Naive thymus-derived CD8-positive, alpha-beta T cell (primary cell): ENCODE measurements at regions not wholly inside any gene's neighbourhood (a gene's known extent, or its start where the extent isn't known, plus 50 kb on each side); places are given as distances from the start of the nearest gene placed in this dataset.

Source experiments
- ATAC-seq, 2 donors: fragments of 150-1000 bp; cut with Tn5 transposase in 1 of 2; sonication (Bioruptor Pico), chemical (Tn5 transposase) in 1 of 2; 1 replicate in 1 of 2; 2 replicates in 1 of 2; pipeline ENCODE4 v1.10.0; 2021; ENCODE audit warnings: mild to moderate bottlenecking in 2 of 2, moderate library complexity in 2 of 2
- POLR2A ChIA-PET: fragments of 350-600 bp; sonication (Branson Sonifier 250); formaldehyde crosslinking; loops from one replicate; lab custom pipeline; 2021; ENCODE audit warnings: antibody characterized with exemption; lab: Charles Lee
- DNase-seq, 10 donors: peaks; one replicate each; pipeline versions ENCODE4 v3.0.0 to v3.0.0-alpha.2; 2020 to 2022
- H3K27ac Mint-ChIP-seq, 10 donors: one replicate each; pipeline ENCODE4 v1.8.0; 2020 to 2022; ENCODE audit warnings: mild to moderate bottlenecking in 10 of 10, mixed read lengths in 10 of 10, moderate library complexity in 4 of 10, inconsistent platforms in 1 of 10
- H3K27me3 Mint-ChIP-seq, 5 donors: one replicate each; pipeline ENCODE4 v1.8.0; 2021 to 2022; ENCODE audit warnings: mixed read lengths in 5 of 5
- H3K36me3 Mint-ChIP-seq, 3 donors: one replicate each; pipeline ENCODE4 v1.8.0; 2020 to 2022; ENCODE audit warnings: mixed read lengths in 3 of 3, mild to moderate bottlenecking in 2 of 3, inconsistent platforms in 1 of 3
- H3K4me1 Mint-ChIP-seq, 4 donors: one replicate each; pipeline ENCODE4 v1.8.0; 2021 to 2022; ENCODE audit warnings: mixed read lengths in 4 of 4
- H3K4me3 Mint-ChIP-seq, 10 donors: one replicate each; pipeline ENCODE4 v1.8.0; 2020 to 2022; ENCODE audit warnings: mild to moderate bottlenecking in 10 of 10, mixed read lengths in 10 of 10, moderate library complexity in 6 of 10, inconsistent platforms in 1 of 10
- H3K9me3 Mint-ChIP-seq, 9 donors: one replicate each; pipeline ENCODE4 v1.8.0; 2020 to 2022; ENCODE audit warnings: mixed read lengths in 9 of 9, mild to moderate bottlenecking in 3 of 9, inconsistent platforms in 1 of 9, moderate library complexity in 1 of 9

- no peak overlapping the region for H3K4me3 Mint-ChIP-seq
- ATAC-seq = no peak
- H3K27me3 Mint-ChIP-seq = no peaks in the 10 kb centered on the region
- no peaks in the 10 kb centered on the region for H3K36me3 Mint-ChIP-seq
- no peak for DNase-seq
- H3K9me3 Mint-ChIP-seq = peaks cover 0 to 4% (median 2%) of the 10 kb centered on the region in 9 donors
- POLR2A ChIA-PET = no interaction called here
- no peak overlapping the region for H3K27ac Mint-ChIP-seq
- no peaks in the 10 kb centered on the region for H3K4me1 Mint-ChIP-seq
Measured at GRCh38 chr4:136328131-136328530, 1204.2 kb downstream of the PCDH18 start.

GRCh38 chr4:136320465-136320813 is 1211.9 kb downstream of the PCDH18 start:
- Mint-ChIP-seq H3K4me1 (no peaks in the 10 kb centered on the region), H3K27me3 (no peaks in the 10 kb centered on the region), H3K27ac (no peak overlapping the region), H3K36me3 (no peaks in the 10 kb centered on the region), H3K4me3 (no peak overlapping the region), H3K9me3 (peaks cover 0 to 11% (median 0%) of the 10 kb centered on the region in 9 donors)
- no peak for ATAC-seq
- POLR2A ChIA-PET = no interaction called here
- DNase-seq = no peak

GRCh38 chr4:136319789-136320464 is 1212.4 kb downstream of the PCDH18 start:
- H3K4me3 Mint-ChIP-seq = no peak overlapping the region
- no peaks in the 10 kb centered on the region for H3K36me3 Mint-ChIP-seq
- no peaks in the 10 kb centered on the region for H3K4me1 Mint-ChIP-seq
- H3K9me3 Mint-ChIP-seq = peaks cover 0 to 11% (median 0%) of the 10 kb centered on the region in 9 donors
- POLR2A ChIA-PET = no interaction called here
- DNase-seq (no peak), ATAC-seq (no peak)
- H3K27me3 Mint-ChIP-seq = no peaks in the 10 kb centered on the region
- H3K27ac Mint-ChIP-seq = no peak overlapping the region

- Mint-ChIP-seq H3K9me3 (peaks cover 0 to 4% (median 0%) of the 10 kb centered on the region in 9 donors), H3K27me3 (no peaks in the 10 kb centered on the region), H3K4me3 (no peak overlapping the region), H3K36me3 (no peaks in the 10 kb centered on the region), H3K27ac (no peak overlapping the region), H3K4me1 (no peaks in the 10 kb centered on the region)
- POLR2A ChIA-PET = no interaction called here
- ATAC-seq = no peak
- DNase-seq = no peak
Measured at GRCh38 chr4:136316961-136317360, 1215.3 kb downstream of the PCDH18 start.

GRCh38 chr4:136314686-136315085 is 1217.6 kb downstream of the PCDH18 start:
- no peak overlapping the region for H3K4me3 Mint-ChIP-seq
- ATAC-seq (no peak), DNase-seq (no peak)
- peaks cover 0 to 11% (median 1%) of the 10 kb centered on the region in 9 donors for H3K9me3 Mint-ChIP-seq
- H3K27me3 Mint-ChIP-seq = no peaks in the 10 kb centered on the region
- no peaks in the 10 kb centered on the region for H3K4me1 Mint-ChIP-seq
- H3K36me3 Mint-ChIP-seq = no peaks in the 10 kb centered on the region
- no peak overlapping the region for H3K27ac Mint-ChIP-seq
- POLR2A ChIA-PET = no interaction called here

- POLR2A ChIA-PET = no interaction called here
- no peaks in the 10 kb centered on the region for H3K27me3 Mint-ChIP-seq
- no peaks in the 10 kb centered on the region for H3K4me1 Mint-ChIP-seq
- no peaks in the 10 kb centered on the region for H3K36me3 Mint-ChIP-seq
- H3K9me3 Mint-ChIP-seq = peaks cover 0 to 10% (median 0%) of the 10 kb centered on the region in 9 donors
- no peak overlapping the region for H3K4me3 Mint-ChIP-seq
- no peak for ATAC-seq
- DNase-seq = no peak
- no peak overlapping the region for H3K27ac Mint-ChIP-seq
Measured at GRCh38 chr4:136311774-136312173, 1220.5 kb downstream of the PCDH18 start.

- Mint-ChIP-seq H3K4me1 (no peaks in the 10 kb centered on the region), H3K36me3 (no peaks in the 10 kb centered on the region), H3K9me3 (peaks cover 0 to 13% (median 2%) of the 10 kb centered on the region in 9 donors), H3K27ac (no peak overlapping the region), H3K27me3 (no peaks in the 10 kb centered on the region), H3K4me3 (no peak overlapping the region)
- POLR2A ChIA-PET = no interaction called here
- no peak for ATAC-seq
- no peak for DNase-seq
Measured at GRCh38 chr4:136307765-136308164, 1224.5 kb downstream of the PCDH18 start.

GRCh38 chr4:136306361-136306760 is 1225.9 kb downstream of the PCDH18 start:
- Mint-ChIP-seq H3K4me3 (no peak overlapping the region), H3K27me3 (no peaks in the 10 kb centered on the region), H3K9me3 (peaks cover 0 to 8% (median 2%) of the 10 kb centered on the region in 9 donors), H3K4me1 (no peaks in the 10 kb centered on the region), H3K36me3 (no peaks in the 10 kb centered on the region), H3K27ac (no peak overlapping the region)
- no peak for DNase-seq
- ATAC-seq = no peak
- POLR2A ChIA-PET = no interaction called here

- Mint-ChIP-seq H3K36me3 (peaks cover 0 to 4% (median 0%) of the 10 kb centered on the region in 3 donors), H3K27me3 (no peaks in the 10 kb centered on the region), H3K9me3 (peaks cover 0 to 15% (median 2%) of the 10 kb centered on the region in 9 donors), H3K4me1 (no peaks in the 10 kb centered on the region), H3K27ac (no peak overlapping the region), H3K4me3 (no peak overlapping the region)
- DNase-seq (no peak), ATAC-seq (no peak)
- POLR2A ChIA-PET = no interaction called here
Measured at GRCh38 chr4:136302566-136302965, 1229.7 kb downstream of the PCDH18 start.

- Mint-ChIP-seq H3K9me3 (peaks cover 0 to 15% (median 2%) of the 10 kb centered on the region in 9 donors), H3K4me1 (no peaks in the 10 kb centered on the region), H3K36me3 (peaks cover 0 to 4% (median 0%) of the 10 kb centered on the region in 3 donors), H3K27ac (no peak overlapping the region), H3K4me3 (no peak overlapping the region), H3K27me3 (no peaks in the 10 kb centered on the region)
- POLR2A ChIA-PET = no interaction called here
- no peak for ATAC-seq
- DNase-seq = no peak
Measured at GRCh38 chr4:136301749-136302495, 1230.4 kb downstream of the PCDH18 start.

- H3K27me3 Mint-ChIP-seq = no peaks in the 10 kb centered on the region
- POLR2A ChIA-PET = no interaction called here
- ATAC-seq (no peak), DNase-seq (no peak)
- no peaks in the 10 kb centered on the region for H3K36me3 Mint-ChIP-seq
- no peak overlapping the region for H3K27ac Mint-ChIP-seq
- peaks cover 0 to 4% (median 0%) of the 10 kb centered on the region in 9 donors for H3K9me3 Mint-ChIP-seq
- H3K4me1 Mint-ChIP-seq = no peaks in the 10 kb centered on the region
- no peak overlapping the region for H3K4me3 Mint-ChIP-seq
Measured at GRCh38 chr4:136283977-136284376, 1248.3 kb downstream of the PCDH18 start.

GRCh38 chr4:136281889-136282288 is 1250.4 kb downstream of the PCDH18 start:
- Mint-ChIP-seq H3K27ac (no peak overlapping the region), H3K27me3 (no peaks in the 10 kb centered on the region), H3K4me1 (no peaks in the 10 kb centered on the region), H3K36me3 (no peaks in the 10 kb centered on the region), H3K4me3 (no peak overlapping the region), H3K9me3 (peaks cover 0 to 5% (median 0%) of the 10 kb centered on the region in 9 donors)
- ATAC-seq (no peak), DNase-seq (no peak)
- POLR2A ChIA-PET = no interaction called here

- ATAC-seq = no peak
- POLR2A ChIA-PET = no interaction called here
- H3K27me3 Mint-ChIP-seq = no peaks in the 10 kb centered on the region
- peaks cover 0 to 5% (median 0%) of the 10 kb centered on the region in 9 donors for H3K9me3 Mint-ChIP-seq
- no peak overlapping the region for H3K27ac Mint-ChIP-seq
- no peak overlapping the region for H3K4me3 Mint-ChIP-seq
- no peak for DNase-seq
- H3K4me1 Mint-ChIP-seq = no peaks in the 10 kb centered on the region
- H3K36me3 Mint-ChIP-seq = no peaks in the 10 kb centered on the region
Measured at GRCh38 chr4:136281307-136281706, 1251.0 kb downstream of the PCDH18 start.
